GM23338 (cell line): ENCODE measurements at regions not wholly inside any gene's neighbourhood (a gene's known extent, or its start where the extent isn't known, plus 50 kb on each side); places are given as distances from the start of the nearest gene placed in this dataset.

Experiments used
- CTCF ChIP-seq, 2 experiments: fragments of 200-600 bp in 1 of 2; sonication (generic) in 1 of 2; conservative IDR thresholded peaks; 2 replicates each; pipeline versions ENCODE4 v1.5.1 to v1.6.1; 2016 to 2017; ENCODE audit warnings: antibody characterized with exemption in 2 of 2, low read depth in 2 of 2, mild to moderate bottlenecking in 2 of 2, moderate library complexity in 1 of 2
- ZNF331 ChIP-seq: fragments of 250-450 bp; sonication (Bioruptor Pico); IDR thresholded peaks from 2 replicates; pipeline ENCODE4 v1.5.0; 2020; ENCODE audit warnings: low read depth, mild to moderate bottlenecking, moderate library complexity
- TF ChIP-seq, protein P1 (sequence below): IDR thresholded peaks from one replicate; pipeline ENCODE4 v1.6.1; 2018; ENCODE audit warnings: antibody characterized with exemption; ENCODE audit not compliant: unreplicated experiment

GRCh38 chr10:36504758-36505157, 620.6 kb upstream of the ANKRD30A start:
- no peak for TF ChIP-seq CTCF (conservative IDR thresholded peaks at IDR 0.05; ENCODE audit: low read depth in 2 of 2)
- no peak for TF ChIP-seq ZNF331 (CRISPR knock-in tag)
- TF ChIP-seq, protein P1, sequence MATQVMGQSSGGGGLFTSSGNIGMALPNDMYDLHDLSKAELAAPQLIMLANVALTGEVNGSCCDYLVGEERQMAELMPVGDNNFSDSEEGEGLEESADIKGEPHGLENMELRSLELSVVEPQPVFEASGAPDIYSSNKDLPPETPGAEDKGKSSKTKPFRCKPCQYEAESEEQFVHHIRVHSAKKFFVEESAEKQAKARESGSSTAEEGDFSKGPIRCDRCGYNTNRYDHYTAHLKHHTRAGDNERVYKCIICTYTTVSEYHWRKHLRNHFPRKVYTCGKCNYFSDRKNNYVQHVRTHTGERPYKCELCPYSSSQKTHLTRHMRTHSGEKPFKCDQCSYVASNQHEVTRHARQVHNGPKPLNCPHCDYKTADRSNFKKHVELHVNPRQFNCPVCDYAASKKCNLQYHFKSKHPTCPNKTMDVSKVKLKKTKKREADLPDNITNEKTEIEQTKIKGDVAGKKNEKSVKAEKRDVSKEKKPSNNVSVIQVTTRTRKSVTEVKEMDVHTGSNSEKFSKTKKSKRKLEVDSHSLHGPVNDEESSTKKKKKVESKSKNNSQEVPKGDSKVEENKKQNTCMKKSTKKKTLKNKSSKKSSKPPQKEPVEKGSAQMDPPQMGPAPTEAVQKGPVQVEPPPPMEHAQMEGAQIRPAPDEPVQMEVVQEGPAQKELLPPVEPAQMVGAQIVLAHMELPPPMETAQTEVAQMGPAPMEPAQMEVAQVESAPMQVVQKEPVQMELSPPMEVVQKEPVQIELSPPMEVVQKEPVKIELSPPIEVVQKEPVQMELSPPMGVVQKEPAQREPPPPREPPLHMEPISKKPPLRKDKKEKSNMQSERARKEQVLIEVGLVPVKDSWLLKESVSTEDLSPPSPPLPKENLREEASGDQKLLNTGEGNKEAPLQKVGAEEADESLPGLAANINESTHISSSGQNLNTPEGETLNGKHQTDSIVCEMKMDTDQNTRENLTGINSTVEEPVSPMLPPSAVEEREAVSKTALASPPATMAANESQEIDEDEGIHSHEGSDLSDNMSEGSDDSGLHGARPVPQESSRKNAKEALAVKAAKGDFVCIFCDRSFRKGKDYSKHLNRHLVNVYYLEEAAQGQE: no peak
